Suppressor macrophage treated with lipopolysaccharide for 4 hours (primary cell): ENCODE measurements at regions not wholly inside any gene's neighbourhood (a gene's known extent, or its start where the extent isn't known, plus 50 kb on each side); places are given as distances from the start of the nearest gene placed in this dataset.

Experiments
- DNase-seq: peaks from one replicate; pipeline ENCODE4 v3.0.0-alpha.2; 2020

DNA sequence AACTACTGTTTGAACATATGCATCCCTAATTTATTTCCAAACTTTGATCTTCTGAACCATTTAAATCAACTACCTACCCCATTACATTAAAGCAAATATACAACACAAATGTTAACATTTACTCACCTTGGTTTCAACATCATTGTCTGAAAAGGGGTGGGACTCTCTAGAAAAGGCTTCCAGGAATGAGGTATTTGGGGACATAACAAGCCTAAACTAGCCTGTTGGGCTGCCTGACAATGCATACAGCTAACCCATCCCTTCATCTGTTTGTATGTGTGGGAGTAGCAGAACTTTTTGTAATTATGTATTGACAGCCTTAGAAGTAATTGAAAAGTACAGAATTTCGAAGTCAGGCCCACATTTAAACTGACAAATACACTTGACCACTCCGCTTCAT lies 2225.9 kb upstream of the C9orf72 start:
- no peak for DNase-seq

DNA sequence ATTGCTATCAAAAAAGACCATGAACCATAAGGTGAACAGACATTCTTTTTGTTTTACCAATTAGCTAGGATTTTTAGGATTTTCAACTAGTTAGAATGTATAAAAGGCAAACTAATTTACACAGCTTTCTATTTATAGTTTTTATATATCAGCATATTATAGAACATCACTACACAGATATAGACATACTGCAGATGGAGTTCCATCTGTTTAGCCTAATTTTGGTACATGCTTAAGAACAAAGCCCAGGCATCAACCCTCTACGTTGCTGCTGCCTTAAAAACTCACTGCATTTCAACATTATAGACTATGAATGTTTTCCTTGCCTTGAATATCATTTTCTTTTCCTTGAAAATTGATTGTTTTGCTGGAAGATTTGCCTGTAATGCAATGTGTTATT lies 2227.5 kb upstream of the C9orf72 start:
- no peak for DNase-seq

- DNase-seq = no peak
Measured at GRCh38 chr9:29802454-29802853, 2229.2 kb upstream of the C9orf72 start.

DNA sequence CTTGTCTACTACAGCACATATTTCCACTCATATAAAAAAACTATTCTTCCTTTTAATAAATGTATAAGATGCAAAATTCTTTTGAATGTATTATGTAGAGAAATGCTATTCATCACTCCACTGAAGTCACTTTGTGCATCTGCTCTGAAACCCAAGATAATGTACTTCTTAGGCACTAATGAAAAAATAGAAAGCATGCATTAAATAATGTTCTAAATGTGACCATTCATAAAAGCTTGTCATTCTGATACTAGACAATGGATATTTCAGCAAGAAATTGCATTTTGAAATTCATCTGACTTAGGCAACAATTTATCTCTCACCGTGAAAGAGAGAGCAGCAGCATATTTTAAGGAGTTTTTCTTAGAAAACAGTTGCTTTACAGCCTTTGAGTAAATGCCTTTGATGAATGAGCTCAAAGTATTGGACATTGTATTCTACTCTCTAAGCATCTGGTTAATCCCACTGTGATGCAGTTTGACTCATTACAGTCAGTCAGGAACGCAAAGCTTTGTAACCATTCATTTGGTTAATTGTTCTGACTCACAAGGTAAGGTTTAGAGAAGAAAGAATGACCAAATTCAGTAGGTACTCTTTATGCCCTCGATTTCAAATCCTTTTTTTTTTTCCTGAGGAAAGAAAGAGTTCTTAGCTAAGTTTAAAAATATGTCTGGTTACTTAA lies 2233.8 kb upstream of the C9orf72 start:
- DNase-seq = no peak

DNA sequence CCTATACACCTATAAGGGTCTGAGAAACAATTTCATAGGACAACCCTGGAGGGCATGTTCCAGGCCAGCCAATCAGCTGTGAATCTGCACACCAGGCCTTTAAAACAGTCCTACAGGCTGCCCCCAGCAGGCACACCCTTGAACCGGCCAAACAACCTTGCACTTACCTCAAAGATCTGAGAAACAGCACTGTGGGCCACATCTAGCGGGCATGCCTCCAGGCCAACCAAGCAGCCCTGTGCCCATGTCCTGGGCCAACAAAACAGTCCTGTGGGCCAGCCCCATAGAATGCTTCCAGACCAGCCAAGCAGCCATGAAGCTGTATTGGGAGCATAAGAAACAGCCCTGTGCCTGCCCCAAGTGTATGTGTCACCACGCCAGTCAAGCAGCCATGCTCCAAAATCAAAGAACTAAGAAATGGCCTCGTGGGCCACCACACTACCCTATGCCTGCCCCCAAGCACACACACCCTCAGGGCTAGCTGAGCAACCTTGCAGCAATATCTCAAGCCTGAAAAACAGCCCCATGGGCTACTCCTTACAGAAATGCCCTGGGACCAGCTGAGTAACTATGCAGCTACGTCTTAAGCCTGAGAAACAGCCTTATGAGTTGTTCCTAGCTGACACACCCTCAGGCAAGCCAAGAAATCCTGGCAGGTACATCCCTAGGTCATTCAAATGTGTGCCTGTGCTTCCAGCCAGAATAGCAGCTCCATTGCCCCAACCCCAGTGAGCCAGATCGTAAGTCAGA lies 2243.8 kb upstream of the C9orf72 start:
- DNase-seq = no peak

- DNase-seq = no peak
Measured at GRCh38 chr9:29822458-29822857, 2249.2 kb upstream of the C9orf72 start.

DNA sequence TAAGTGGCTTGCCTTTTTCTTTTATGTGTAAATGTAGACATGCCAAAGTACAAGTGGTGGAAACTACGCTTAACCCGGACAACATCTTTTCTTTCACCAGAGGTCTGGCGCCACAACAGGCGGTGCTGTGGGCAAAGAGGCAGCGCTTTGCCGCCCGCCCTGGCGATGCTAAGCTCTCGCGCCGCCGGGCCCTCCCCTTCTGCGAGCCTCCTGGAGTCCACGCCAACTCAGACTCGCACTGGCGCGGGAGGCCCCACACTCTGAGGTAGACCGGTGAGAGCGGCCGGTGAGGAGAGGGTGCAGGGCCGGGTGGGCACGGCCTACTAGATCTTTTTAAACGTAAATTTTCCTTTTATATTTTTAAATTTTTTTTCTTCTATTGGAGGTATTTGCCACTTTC lies 2253.1 kb upstream of the C9orf72 start:
- no peak for DNase-seq

- DNase-seq = no peak
Measured at GRCh38 chr9:29830821-29831220, 2257.5 kb upstream of the C9orf72 start.

DNA sequence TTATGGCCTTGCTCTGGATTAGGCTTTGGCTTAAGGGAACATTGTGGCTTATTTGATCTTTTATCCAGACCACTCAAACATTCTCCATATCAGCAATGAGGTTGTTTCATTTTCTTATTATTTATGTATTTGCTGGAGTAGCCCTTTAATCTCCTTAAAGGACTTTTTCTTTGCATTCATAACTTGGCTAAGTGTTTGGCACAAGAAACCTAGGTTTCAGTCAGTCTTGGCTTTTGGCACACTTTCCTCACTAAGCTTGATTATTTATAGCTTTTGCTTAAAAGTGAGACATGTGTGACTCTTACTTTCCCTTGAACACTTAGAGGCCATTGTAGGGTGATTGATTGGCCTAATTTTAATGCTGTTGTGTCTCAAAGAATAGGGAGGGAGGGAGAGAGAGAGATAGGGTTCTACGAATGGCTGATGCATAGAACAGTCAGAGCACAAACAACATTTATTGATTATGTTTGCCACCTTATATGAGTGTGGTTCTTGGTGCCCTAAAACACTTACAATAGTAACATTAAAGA lies 2265.3 kb upstream of the C9orf72 start:
- no peak for DNase-seq

DNA sequence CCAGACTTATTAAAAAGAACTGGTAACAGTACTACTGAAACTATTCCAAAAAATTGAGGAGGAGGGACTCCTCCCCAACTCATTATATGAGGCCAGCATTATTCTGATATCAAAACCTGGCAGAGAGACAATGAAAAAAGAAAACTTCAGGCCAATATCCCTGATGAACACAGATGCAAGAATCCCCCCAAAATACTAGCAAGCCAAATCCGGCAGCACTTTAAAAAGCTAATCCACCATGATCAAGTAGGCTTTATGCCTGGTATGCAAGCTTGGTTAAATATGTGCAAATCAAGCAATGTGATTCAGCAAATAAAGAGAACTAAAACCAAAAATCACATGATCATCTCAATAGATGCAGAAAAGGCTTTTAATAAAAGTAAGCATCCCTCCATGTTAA lies 2271.0 kb upstream of the C9orf72 start:
- DNase-seq = no peak

GRCh38 chr9:29850664-29851063 lies 2277.4 kb upstream of the C9orf72 start:
- no peak for DNase-seq

- DNase-seq = no peak
Measured at GRCh38 chr9:29861803-29862202, 2288.5 kb upstream of the C9orf72 start.

GRCh38 chr9:29865764-29866313 lies 2292.6 kb upstream of the C9orf72 start:
- no peak for DNase-seq

DNA sequence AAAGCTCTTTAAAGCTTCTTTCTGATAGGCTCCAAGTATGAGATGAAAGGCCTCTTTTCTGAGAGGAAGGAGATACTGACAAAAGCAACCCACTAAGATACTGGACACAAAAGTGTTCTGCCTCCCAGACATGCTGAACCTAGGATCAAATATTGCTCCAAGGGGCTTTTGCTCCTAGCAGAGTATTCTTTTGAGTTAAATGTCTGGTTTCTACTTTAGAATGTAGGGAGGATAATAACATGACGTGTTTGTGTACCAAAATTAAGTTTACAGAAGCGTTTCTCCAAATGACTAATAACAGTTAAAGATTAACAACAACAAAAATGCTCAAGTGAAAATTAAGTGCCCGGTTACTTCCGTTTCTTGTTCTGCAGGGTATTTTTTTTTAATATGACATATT lies 2293.3 kb upstream of the C9orf72 start:
- no peak for DNase-seq

DNA sequence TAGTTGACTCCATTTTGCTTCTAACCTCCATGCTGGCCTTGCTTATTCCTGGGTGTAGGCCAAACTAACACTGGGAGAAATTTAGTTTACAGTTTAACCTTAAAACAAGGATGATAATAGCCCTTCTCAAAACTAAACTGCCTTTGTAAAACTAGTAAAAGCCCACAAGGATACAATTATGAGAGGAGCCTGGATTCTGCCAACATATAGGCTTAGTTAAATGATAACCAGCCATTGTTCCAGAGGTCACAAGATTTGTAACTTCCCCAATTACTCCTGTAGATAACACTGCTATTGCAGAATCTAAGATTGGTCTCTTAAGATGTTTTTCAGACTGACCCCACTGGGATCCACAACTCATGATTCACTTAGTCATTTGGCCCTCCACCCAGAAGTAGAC lies 2300.3 kb upstream of the C9orf72 start:
- no peak for DNase-seq

DNA sequence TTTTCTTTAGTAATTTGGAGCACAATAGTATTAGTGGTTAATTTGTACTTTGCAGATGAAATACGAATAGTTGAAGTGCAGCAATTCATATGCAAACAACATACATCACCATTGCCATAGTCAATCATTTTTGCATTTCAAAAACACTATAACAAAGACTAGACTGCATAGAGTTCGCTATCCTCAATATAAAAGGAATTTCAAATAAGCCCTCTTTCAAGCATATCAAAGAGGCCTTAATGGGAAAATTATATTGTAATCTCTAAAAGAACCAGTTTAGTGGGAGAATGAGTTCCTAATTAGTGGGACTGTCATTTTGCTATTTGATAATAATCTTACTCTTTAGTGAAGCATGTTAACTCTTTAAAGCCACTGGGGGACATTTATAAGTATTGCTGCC lies 2302.3 kb upstream of the C9orf72 start:
- DNase-seq = no peak

DNA sequence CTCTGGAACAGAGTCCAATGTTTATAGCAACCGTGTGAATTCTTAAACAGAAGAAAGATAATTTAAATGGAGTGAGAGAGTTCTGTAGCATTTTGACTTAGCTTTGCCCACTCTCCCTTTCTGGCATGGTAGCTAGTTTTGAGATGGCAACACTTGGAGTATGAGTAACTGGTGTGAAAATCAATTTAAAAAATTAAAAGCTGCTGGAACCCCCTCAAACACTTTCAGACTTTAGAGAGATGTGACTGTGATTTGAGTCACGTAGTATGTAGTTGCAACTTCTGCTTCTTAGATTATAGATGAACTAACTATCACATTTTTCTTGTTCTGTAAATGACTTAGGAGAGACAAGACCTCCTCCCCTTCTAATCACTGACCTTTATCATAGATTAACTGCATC lies 2309.5 kb upstream of the C9orf72 start:
- no peak for DNase-seq

DNA sequence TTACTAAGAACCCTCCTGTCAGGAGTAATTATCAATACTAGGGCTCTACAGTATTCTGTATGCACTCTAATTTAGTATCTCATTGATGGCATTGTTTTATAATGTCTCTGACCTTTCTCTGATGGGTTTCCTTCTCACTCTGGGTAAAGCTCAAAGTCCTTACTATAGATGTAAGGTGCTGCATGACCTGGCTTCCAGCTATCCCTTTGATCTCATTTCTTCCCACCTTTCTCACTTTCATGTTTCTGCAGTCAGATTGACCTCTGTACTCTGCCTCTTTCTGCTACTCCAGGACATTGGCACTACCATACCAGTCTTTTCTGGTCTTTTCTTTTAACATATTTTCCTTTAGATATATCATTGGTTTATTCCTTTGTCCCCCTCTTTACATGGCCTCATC lies 2332.8 kb upstream of the C9orf72 start:
- no peak for DNase-seq

DNA sequence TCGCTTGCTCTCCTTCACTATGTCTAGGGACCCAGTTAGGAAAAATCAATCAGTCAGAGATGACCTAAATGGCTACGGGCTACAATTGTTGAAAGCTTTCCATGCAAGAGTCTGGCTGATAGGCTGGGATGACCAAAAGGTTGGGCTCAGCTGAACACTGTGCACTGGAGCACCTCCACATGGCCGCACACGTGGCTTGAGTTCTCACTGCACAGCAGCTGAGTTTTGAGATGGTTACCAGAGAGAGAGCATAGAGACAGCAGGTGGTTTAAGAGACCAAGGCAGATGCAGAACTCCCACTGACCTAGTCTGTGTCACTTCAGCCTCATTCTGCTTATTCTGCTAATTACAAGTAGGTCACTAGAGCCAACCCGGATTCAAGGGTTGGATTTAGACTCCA lies 2354.8 kb upstream of the C9orf72 start:
- no peak for DNase-seq

GRCh38 chr9:29939559-29939958 lies 2366.3 kb upstream of the C9orf72 start:
- no peak for DNase-seq

GRCh38 chr9:29945012-29945411 lies 2371.7 kb upstream of the C9orf72 start:
- no peak for DNase-seq

DNA sequence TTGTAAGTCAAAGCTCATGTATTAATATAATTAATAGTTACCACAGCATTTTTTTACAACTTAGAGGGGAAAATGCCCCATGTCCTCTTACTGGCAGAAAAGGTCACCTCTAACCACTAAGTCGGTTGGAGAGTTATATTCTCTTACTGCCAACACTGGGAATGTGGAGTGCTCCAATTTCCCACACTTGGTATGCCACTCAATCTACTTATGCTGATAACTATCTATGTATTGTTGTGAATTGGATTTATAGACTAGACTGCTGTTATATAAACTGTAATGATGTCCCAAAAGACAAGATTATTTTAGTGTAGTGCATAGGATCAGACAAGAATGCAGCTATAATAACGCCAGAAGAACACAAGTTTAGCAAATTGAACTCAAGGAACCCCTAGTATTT lies 2385.2 kb upstream of the C9orf72 start:
- DNase-seq = no peak

DNA sequence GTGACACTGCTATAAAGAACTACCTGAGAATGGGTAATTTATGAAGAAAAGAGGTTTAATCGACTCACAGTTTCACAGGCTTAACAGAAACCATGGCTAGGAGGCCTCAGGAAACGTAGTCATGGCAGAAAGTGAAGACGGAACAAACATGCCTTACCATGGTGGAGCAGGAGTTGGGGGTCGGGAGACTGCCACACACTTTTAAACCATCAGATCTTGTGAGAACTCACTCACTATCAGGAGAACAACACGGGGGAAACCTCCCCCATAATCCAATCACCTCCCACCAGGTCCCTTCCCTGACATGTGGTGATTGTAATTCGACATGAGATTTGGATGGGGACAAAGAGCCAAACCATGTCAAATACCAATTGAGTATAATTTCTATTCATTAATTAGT lies 2392.6 kb upstream of the C9orf72 start:
- DNase-seq = no peak

DNA sequence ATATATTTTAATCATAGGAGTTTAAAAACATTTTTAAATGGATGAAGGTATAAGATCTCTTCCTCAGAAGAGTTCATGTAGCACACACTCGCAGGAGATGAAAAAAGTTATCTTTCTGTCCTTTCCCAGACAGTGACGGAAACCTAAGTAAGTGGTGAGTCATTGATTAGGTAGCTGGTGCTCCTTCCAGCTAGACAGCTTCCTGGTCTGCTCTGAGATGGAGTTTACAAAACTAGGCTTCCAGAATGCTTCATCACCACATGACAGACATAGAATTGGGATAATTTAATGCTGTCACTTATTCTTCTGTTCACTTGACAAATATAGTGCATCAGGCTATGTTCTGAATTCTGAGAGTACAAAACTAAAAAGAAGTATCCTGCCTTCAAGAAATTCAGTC lies 2393.0 kb upstream of the C9orf72 start:
- no peak for DNase-seq
